PC-3 (cell line): ENCODE measurements at regions not wholly inside any gene's neighbourhood (a gene's known extent, or its start where the extent isn't known, plus 50 kb on each side); places are given as distances from the start of the nearest gene placed in this dataset.

Experiments
- EZH2 ChIP-seq: fragments of 300-600 bp; sonication (generic); IDR thresholded peaks from one replicate; pipeline ENCODE4 v1.6.1; 2017; ENCODE audit warnings: antibody characterized with exemption, mild to moderate bottlenecking, low read length; ENCODE audit not compliant: unreplicated experiment
- TF ChIP-seq, protein P1 (sequence below): fragments of 300-600 bp; sonication (generic); conservative IDR thresholded peaks from 2 replicates; pipeline ENCODE4 v1.5.1; 2017; ENCODE audit warnings: antibody characterized with exemption, low read depth, mild to moderate bottlenecking, low read length

DNA sequence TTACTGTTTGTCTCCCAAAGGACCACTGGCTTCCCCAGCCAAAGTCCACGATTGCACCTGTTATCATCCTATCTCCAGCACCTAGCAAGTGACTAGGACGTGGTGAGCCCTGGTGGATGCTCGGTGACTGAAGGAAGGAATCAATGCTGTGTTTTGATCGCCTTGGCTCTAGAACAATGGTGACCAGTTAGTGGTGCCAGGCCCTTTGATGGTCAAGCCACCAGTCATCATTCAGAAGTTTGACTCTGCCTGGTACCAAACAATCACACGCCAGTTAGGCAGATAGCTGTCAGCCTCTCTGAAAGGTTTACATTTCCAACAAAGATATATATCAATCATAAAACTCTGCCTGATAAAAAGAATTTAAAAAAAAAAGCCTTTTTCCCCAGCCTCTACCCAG is 244.1 kb downstream of the SH3BP4 start:
- TF ChIP-seq, protein P1, sequence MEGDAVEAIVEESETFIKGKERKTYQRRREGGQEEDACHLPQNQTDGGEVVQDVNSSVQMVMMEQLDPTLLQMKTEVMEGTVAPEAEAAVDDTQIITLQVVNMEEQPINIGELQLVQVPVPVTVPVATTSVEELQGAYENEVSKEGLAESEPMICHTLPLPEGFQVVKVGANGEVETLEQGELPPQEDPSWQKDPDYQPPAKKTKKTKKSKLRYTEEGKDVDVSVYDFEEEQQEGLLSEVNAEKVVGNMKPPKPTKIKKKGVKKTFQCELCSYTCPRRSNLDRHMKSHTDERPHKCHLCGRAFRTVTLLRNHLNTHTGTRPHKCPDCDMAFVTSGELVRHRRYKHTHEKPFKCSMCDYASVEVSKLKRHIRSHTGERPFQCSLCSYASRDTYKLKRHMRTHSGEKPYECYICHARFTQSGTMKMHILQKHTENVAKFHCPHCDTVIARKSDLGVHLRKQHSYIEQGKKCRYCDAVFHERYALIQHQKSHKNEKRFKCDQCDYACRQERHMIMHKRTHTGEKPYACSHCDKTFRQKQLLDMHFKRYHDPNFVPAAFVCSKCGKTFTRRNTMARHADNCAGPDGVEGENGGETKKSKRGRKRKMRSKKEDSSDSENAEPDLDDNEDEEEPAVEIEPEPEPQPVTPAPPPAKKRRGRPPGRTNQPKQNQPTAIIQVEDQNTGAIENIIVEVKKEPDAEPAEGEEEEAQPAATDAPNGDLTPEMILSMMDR, result no peak
- TF ChIP-seq EZH2, result no peak
